ENCODE measurements at regions not wholly inside any gene's neighbourhood (a gene's known extent, or its start where the extent isn't known, plus 50 kb on each side); places are given as distances from the start of the nearest gene placed in this dataset.
"Not testable (repeated sequence)": the region's sequence is repeated elsewhere in the genome, so short reads cannot be mapped to it uniquely, and the experiment has no call there.

DNA sequence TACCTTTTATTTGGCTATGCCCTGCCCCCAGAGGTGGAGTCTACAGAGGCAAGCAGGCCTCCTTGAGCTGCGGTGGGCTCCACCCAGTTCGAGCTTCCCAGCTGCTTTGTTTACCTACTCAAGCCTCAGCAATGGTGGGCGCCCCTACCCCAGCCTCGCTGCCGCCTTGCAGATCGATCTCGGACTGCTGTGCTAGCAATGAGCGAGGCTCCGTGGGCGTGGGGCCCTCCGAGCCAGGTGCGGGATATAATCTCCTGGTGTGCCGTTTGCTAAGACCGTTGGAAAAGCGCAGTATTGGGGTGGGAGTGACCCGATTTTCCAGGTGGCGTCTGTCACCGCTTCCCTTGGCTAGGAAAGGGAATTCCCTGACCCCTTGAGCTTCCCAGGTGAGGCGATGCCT lies 81.8 kb upstream of the ZNF746 start:
- DNase-seq (ENCODE audit: extremely low read depth in 1 of 11, low read depth in 9 of 11, low spot score in 4 of 11), result not testable (repeated sequence)

DNA sequence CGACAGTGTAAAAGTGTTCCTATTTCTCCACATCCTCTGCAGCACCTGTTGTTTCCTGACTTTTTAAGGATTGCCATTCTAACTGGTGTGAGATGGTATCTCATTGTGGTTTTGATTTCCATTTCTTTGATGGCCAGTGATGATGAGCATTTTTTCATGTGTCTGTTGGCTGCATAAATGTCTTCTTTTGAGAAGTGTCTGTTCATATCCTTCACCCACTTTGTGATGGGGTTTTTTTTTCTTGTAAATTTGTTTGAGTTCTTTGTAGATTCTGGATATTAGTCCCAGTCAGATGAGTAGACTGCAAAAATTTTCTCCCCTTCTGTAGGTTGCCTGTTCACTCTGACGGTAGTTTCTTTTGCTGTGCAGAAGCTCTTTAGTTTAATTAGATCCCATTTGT lies 76.8 kb upstream of the ZNF746 start:
- not testable (repeated sequence) for DNase-seq (ENCODE audit: extremely low read depth in 1 of 11, low read depth in 9 of 11, low spot score in 4 of 11)

DNA sequence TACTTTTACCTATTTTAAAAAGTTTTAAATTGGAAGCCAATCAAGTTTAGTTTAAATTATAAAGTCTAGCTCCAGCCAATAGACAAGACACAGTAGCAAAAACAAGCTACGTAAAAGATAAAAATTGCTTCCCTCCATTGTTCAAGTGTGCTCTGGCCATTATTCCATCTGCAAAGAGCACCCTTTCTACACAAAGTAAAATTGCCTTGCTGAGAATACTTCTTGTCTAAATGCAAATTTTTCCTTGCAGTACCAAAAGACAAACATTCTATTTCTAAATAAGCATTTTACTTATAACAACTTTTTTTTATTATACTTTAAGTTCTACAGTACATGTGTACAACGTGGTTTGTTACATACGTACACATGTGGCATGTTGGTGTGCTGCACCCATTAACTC lies 75.9 kb upstream of the ZNF746 start:
- no peak for DNase-seq (ENCODE audit: extremely low read depth in 1 of 11, low read depth in 9 of 11, low spot score in 4 of 11)

DNA sequence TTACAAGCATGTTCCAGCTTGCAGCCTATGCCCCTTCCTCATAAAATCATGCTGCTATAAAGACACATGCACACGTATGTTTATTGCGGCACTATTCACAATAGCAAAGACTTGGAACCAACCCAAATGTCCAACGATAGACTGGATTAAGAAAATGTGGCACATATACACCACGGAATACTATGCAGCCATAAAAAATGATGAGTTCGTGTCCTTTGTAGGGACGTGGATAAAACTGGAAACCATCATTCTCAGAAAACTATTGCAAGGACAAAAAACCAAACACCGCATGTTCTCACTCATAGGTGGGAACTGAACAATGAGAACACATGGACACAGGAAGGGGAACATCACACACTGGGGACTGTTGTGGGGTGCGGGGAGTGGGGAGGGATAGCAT lies 75.3 kb upstream of the ZNF746 start:
- not testable (repeated sequence) for DNase-seq (ENCODE audit: extremely low read depth in 1 of 11, low read depth in 9 of 11, low spot score in 4 of 11)

DNA sequence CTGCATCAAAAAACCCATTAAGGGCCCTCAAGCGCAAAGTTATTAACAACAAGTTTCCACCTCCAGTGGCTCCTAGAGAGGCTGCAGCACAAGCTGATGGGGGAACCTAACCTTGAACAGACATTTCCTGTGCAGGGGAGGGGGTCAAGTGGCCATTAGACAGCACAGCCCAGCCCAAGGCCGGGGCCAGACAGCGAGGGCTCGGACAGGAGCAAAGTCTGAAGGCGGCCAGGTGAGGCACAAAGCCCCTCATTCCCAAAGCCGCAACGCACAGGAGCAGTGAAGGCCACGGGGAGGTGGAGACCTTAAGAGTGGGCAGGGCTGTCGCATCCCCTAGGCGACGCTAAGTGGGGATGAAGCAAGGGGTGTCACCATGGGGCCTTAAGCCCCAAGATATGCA lies 73.2 kb upstream of the ZNF746 start:
- DNase-seq (ENCODE audit: extremely low read depth in 1 of 11, low read depth in 9 of 11, low spot score in 4 of 11), result no peak

DNA sequence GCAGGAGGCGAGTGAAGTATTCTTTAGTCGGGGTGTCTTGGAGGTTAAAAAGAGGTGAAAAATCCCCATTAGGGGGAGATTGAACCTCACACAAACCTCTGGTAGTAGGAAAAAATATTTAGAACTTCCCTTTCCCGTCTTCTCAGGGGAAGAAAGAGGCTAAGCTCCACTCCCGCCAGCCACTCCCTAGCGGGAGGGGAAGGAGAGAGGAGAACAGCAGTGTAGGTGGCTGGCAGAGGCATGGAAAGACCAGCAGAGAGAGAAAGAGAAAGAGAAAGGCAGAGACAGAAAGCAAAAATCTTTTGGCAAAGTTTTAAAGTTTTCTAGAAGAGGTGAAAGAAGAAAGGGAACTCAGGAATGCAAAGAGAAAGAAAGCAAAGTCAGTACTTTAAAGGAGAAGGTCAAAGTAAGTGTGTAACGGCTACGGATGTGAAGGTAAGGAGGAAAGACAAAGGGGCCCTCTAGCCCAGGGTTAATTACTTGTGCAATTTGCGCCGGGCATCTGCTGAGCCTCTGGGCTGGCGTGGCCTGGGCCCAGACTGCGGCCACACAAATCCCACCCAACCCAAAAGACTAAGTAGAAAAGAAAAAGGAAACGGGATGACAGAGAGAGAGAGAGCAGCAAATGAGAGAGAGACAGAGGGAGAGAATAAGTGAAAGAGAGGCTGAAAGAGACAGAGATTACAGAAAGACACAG lies 72.3 kb upstream of the ZNF746 start:
- DNase-seq (ENCODE audit: extremely low read depth in 1 of 11, low read depth in 9 of 11, low spot score in 4 of 11), result no peak

DNA sequence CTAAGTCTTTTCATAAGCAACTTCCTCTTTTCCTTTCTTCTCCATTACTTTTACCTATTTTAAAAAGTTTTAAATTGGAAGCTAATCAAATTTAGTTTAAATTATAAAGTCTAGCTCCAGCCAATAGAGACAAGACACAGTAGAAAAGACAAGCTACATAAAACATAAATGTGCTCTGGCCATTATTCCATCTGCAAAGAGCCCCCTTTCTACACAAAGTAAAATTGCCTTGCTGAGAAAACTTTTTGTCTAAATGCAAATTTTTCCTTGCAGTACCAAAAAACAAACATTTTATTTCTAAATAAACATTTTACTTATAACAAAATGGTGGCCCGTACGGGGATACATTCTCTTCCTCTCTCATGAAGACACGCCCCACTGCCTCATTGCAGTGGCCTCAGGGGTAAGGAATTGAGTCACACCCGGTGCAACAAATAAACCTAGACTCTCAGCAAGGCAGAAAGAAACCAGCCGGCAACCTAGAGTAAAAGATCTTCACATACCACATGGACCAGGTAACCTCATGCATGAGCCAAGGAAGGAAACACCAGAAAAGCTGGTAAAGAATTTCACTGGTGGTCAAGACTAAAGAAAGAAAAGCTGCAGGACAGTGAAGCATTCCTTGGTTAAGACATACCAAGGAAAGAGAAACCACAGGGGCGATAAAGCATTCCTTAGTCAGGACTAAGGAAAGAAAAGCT lies 71.6 kb upstream of the ZNF746 start:
- no peak for DNase-seq (ENCODE audit: extremely low read depth in 1 of 11, low read depth in 9 of 11, low spot score in 4 of 11)

DNA sequence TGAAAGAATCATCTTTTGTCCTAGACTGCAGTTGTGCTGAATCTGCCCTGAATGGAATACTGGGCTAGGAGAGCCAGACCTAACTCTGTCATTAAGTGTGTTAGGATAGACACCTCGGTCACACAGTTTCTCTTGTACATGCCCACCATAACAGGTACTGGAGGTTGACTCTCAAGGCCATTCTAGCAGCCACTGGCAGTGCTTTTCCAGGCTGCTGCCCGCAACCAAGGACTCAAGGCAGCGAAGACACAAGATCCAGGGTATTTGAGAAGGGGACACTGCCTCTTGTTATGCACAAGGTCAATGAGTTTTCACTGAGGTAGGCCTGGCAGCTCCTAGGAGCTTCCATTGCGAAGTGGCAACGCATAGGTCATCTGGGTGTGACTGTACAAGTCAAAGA lies 70.6 kb upstream of the ZNF746 start:
- no peak for DNase-seq (ENCODE audit: extremely low read depth in 1 of 11, low read depth in 9 of 11, low spot score in 4 of 11)

DNA sequence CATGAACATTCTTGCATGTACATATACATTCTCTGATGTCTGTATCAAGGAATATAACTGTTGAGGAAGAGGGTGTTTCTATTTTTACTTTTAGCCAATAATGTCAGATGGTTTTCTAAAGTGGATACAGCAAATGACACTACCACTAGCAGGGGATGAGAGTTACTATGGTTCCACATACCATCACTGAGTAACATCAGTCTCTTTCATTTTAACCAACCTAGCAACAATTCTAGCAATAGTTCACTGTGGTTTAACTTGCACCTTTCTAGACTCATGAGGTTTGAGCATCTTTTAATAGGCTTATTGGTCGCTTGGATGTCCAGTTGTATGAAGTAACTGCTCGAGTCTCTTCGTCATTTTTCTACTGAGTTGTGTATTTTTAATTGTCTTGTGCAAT lies 68.5 kb upstream of the ZNF746 start:
- DNase-seq (ENCODE audit: extremely low read depth in 1 of 11, low read depth in 9 of 11, low spot score in 4 of 11), result no peak

DNA sequence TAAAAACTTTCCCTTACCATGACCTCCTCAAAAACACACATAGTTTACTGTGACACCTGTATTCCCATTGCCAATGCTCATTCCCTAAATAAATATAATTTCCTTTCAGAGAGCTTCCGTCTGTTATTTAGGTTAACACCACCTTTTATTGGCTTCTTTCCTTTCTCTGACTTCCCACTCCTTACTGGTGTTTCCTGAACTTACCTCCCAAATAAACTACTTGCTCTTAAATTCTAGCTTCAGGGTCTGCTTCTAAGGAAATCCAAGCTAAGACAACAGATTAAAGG lies 67.4 kb upstream of the ZNF746 start:
- DNase-seq (ENCODE audit: extremely low read depth in 1 of 11, low read depth in 9 of 11, low spot score in 4 of 11), result no peak

DNA sequence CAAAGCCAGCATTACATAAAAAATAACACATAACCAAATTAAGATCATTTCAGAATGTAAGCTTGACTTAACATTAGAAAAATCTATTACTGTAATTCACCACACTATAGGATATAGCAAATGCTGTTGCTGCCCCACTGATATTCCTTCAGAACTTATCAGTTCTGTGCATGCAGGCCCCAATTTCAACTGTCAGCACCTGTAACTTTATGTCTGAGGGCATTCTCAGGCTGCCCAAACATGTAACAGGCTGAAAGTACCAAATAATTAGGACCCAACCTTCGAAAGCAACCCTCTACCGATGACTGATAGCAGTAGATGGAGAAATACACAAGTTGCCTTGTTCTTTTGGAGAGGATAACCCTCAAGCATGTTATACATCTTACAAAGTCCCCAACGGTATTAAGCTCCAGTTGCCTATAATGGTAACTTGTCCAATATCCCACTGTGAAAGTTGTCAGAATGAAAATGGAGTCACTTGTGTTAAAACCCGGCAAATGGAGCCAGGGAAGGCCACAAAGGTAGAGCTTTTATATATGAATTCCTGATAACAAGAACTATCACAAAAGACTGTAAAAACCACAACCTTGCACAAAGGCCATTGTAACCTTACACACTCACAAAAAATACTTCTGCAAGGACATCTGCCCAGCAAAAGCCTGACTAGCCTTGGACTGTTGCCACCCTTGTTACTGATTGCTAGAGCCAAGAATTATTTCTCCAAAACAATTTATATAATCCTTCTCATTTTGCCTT lies 66.9 kb upstream of the ZNF746 start:
- DNase-seq (ENCODE audit: extremely low read depth in 1 of 11, low read depth in 9 of 11, low spot score in 4 of 11), result no peak

DNA sequence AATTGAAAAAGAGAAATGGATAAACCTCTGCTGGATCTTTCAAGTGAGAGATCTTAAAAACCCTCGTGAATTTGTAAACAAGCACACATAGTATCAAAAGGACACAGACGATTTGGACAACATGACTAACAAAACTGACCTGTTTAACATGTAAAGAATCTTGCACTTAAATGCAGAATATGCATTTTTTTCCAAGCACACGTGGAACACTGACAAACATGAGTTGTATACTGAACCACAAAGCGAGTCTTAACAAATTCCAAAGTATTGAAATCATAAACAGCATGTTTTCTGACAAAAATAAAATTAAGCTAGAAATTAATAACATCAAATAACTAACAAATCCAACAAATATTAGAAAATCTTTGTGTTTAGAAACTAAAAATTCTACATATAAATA lies 65.0 kb upstream of the ZNF746 start:
- no peak for DNase-seq (ENCODE audit: extremely low read depth in 1 of 11, low read depth in 9 of 11, low spot score in 4 of 11)

DNA sequence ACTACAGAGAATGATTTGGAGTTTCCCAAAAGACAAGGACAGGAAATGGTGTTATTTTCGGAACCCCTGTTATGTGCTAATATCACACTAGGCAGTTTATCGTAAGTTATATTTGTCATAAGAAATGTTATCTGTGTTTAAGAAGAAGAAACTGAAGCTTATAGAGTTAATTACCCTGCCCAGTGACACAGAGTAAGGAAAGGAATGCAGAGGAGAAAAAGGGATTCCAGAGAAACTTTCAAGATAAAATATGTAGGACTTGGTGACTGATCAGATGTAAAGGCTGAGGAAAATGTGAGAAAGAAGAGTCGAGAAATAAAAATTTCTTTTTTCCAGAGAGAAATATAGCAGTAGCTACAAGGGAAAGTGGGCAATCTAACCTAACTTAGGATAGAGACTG lies 63.5 kb upstream of the ZNF746 start:
- no peak for DNase-seq (ENCODE audit: extremely low read depth in 1 of 11, low read depth in 9 of 11, low spot score in 4 of 11)

DNA sequence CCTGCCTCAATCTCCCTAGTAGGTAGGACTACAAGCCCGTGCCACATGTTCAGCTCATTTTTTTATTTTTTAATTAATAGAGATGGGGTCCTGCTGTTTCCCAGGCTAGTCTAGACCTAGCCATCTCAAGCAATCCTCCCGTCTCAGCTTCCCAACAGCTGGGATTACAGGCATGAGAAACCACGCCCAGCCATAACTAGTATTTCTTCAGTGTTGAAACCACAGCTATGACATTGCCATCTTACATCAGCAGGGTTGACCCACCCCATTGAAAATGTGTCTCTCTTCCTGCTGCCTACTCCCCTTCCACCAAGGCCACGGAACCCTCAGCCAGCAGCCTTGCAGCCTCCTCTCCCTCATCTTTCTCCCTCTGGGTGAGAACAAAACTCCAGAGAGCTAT lies 62.1 kb upstream of the ZNF746 start:
- DNase-seq (ENCODE audit: extremely low read depth in 1 of 11, low read depth in 9 of 11, low spot score in 4 of 11), result no peak

DNA sequence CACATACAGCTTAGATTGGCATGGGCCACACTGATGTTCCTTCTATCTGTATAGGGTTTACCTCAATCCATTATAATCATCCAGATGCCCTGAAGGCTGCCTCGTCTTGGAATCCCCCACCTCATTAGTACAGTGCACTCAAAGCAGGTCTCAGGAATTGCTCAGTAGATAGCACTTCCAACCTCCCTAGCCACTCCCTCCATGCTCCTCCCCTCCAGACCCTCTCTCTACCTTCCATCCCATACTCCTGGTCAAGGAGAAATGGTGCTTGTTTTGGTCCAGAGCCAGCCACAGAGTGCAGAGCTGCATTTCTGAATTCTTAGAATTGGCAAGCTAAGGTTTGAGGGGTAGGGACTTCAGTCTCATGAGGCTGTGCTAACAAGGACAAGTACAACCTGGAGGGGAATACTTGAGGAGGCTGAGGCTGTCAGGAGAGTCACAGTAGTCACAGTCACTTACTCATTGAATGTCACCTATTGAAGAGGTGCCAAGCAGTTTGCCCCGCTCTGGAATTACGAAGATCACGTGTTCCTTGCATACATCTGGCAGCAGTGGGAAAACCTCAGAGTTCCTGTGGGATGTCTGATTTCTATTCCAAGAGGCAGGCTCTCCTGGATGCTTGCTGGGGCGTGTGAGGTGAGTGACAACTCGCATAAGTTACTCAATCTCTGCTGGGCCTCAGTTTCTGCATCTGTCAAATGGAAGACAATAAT lies 60.7 kb upstream of the ZNF746 start:
- DNase-seq (ENCODE audit: extremely low read depth in 1 of 11, low read depth in 9 of 11, low spot score in 4 of 11), result no peak

DNA sequence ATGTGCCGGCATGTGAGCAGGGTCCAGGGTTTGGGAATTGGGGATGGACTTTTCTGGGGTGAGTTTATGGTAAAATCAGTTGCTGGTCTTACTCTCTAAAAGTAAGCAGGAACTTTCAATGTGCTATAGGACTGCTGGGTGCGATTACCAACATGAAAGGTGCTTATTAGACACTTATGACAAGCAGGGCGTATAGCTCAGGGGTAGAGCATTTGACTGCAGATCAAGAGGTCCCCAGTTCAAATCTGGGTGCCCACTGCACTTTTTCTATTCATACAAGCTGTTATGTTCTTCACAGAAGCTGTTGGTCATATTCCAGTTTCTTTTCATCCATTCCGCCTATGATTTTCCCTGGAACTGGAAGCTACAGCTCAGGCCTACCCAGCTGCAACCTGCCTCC lies 58.9 kb upstream of the ZNF746 start:
- DNase-seq (ENCODE audit: extremely low read depth in 1 of 11, low read depth in 9 of 11, low spot score in 4 of 11), result not testable (repeated sequence)

DNA sequence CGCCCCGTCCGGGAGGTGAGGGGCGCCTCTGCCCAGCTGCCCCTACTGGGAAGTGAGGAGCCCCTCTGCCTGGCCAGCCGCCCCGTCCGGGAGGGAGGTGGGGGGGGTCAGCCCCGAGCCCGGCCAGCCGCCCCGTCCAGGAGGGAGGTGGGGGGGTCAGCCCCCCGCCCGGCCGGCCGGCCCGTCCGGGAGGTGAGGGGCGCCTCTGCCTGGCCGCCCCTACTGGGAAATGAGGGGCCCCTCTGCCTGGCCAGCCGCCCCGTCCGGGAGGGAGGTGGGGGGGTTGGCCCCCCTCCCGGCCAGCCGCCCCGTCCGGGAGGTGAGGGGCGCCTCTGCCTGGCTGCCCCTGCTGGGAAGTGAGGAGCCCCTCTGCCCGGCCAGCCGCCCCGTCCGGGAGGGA lies 57.2 kb upstream of the ZNF746 start:
- not testable (repeated sequence) for DNase-seq (ENCODE audit: extremely low read depth in 1 of 11, low read depth in 9 of 11, low spot score in 4 of 11)

DNA sequence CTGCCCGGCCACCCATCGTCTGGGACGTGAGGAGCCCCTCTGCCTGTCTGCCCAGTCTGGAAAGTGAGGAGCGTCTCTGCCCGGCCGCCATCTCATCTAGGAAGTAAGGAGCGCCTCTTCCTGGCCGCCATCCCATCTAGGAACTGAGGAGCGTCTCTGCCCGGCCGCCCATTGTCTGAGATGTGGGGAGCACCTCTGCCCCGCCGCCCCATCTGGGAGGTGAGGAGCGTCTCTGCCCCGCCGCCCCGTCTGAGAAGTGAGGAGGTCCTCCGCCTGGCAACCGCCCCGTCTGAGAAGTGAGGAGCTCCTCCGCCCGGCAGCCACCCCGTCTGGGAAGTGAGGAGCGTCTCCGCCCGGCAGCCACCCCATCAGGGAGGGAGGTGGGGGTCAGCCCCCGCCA lies 56.4 kb upstream of the ZNF746 start:
- not testable (repeated sequence) for DNase-seq (ENCODE audit: extremely low read depth in 1 of 11, low read depth in 9 of 11, low spot score in 4 of 11)

DNA sequence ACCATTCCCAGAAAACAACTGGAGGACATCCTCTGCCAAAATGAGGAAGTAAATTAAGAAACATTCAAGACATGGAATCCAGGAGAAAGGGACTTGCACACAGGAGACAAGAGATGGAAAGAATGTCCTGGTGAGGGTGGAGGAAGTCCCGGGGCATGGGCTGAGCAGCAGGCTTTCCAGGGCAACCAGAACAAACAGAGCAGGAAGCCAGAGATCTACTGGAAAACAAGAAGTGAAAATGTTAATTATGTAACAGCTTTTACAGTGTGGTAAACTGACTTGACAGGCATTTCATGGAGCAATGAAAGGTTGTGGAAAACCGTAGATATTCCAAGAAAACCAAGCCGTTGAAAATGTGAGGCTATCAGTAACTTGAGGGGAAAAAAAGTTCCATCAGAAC lies 55.2 kb upstream of the ZNF746 start:
- no peak for DNase-seq (ENCODE audit: extremely low read depth in 1 of 11, low read depth in 9 of 11, low spot score in 4 of 11)

Measured in renal cortex interstitium (tissue), 11 donors.